H9 (cell line): ENCODE measurements at regions not wholly inside any gene's neighbourhood (a gene's known extent, or its start where the extent isn't known, plus 50 kb on each side); places are given as distances from the start of the nearest gene placed in this dataset.

Experiments used
- DNase-seq: peaks from one replicate; pipeline ENCODE4 v3.0.0-alpha.2; 2017
- H2AFZ ChIP-seq: one replicate; pipeline ENCODE4 v1.6.1; 2013; ENCODE audit warnings: mild to moderate bottlenecking, low read length, control low read depth, moderate library complexity
- H2AK5ac ChIP-seq: 2 replicates; pipeline ENCODE4 v1.6.1; 2013; ENCODE audit warnings: low read length, control low read depth, mixed read lengths; ENCODE audit not compliant: insufficient read length
- H2BK120ac ChIP-seq: one replicate; pipeline ENCODE4 v1.6.1; 2013; ENCODE audit warnings: low read depth, mild to moderate bottlenecking, low read length, control low read depth, inconsistent platforms; ENCODE audit not compliant: poor library complexity, severe bottlenecking
- H2BK12ac ChIP-seq: 2 replicates; pipeline ENCODE4 v1.6.1; 2013; ENCODE audit warnings: low read length, control low read depth, mixed read lengths, low read depth; ENCODE audit not compliant: insufficient read length
- H2BK15ac ChIP-seq: 2 replicates; pipeline ENCODE4 v1.6.1; 2013; ENCODE audit warnings: low read depth, low read length, control low read depth
- H2BK20ac ChIP-seq: one replicate; pipeline ENCODE4 v1.6.1; 2013; ENCODE audit warnings: low read depth, mild to moderate bottlenecking, low read length, control low read depth, inconsistent platforms; ENCODE audit not compliant: poor library complexity, severe bottlenecking
- H2BK5ac ChIP-seq: 2 replicates; pipeline ENCODE4 v1.6.1; 2013; ENCODE audit warnings: low read length, control low read depth, mixed read lengths; ENCODE audit not compliant: insufficient read length
- H3K14ac ChIP-seq: 2 replicates; pipeline ENCODE4 v1.6.1; 2013; ENCODE audit warnings: low read length, control low read depth; ENCODE audit not compliant: insufficient read depth
- H3K18ac ChIP-seq: 2 replicates; pipeline ENCODE4 v1.6.1; 2013; ENCODE audit warnings: low read depth, mild to moderate bottlenecking, mixed read lengths, low read length, control low read depth; ENCODE audit not compliant: insufficient read length
- H3K23ac ChIP-seq: 2 replicates; pipeline ENCODE4 v1.6.1; 2013; ENCODE audit warnings: low read length, control low read depth, mixed read lengths, low read depth; ENCODE audit not compliant: insufficient read length
- H3K23me2 ChIP-seq: 2 replicates; pipeline ENCODE4 v1.6.1; 2013; ENCODE audit warnings: low read depth, mild to moderate bottlenecking, mixed read lengths, low read length, control low read depth; ENCODE audit not compliant: insufficient read length, poor library complexity, severe bottlenecking
- H3K27ac ChIP-seq: 2 replicates; pipeline ENCODE4 v1.5.1; 2013; ENCODE audit warnings: low read length, control low read depth, mixed read lengths, low read depth; ENCODE audit not compliant: insufficient read length
- H3K27me3 ChIP-seq: 2 replicates; pipeline ENCODE4 v1.6.1; 2013; ENCODE audit warnings: low read length, control low read depth, inconsistent platforms; ENCODE audit not compliant: insufficient read depth
- H3K4ac ChIP-seq: 2 replicates; pipeline ENCODE4 v1.6.1; 2013; ENCODE audit warnings: low read depth, mild to moderate bottlenecking, control low read depth, inconsistent platforms, low read length, moderate library complexity
- H3K4me1 ChIP-seq: 2 replicates; pipeline ENCODE4 v1.6.1; 2013; ENCODE audit warnings: low read length, control low read depth, inconsistent platforms; ENCODE audit not compliant: insufficient read depth
- H3K4me2 ChIP-seq: 2 replicates; pipeline ENCODE4 v1.6.1; 2013; ENCODE audit warnings: low read length, control low read depth, mixed read lengths; ENCODE audit not compliant: insufficient read length, insufficient read depth
- H3K56ac ChIP-seq: 2 replicates; pipeline ENCODE4 v1.6.1; 2013; ENCODE audit warnings: low read depth, mild to moderate bottlenecking, mixed read lengths, low read length, control low read depth; ENCODE audit not compliant: insufficient read length
- H3K79me1 ChIP-seq: 2 replicates; pipeline ENCODE4 v1.6.1; 2013; ENCODE audit warnings: low read depth, mild to moderate bottlenecking, moderate library complexity, low read length, control low read depth, inconsistent platforms; ENCODE audit not compliant: insufficient read depth, poor library complexity, severe bottlenecking
- H3K79me2 ChIP-seq: 2 replicates; pipeline ENCODE4 v1.6.1; 2013; ENCODE audit warnings: low read length, control low read depth, inconsistent platforms; ENCODE audit not compliant: insufficient read depth
- H3K9ac ChIP-seq: 2 replicates; pipeline ENCODE4 v1.6.1; 2013; ENCODE audit warnings: low read length, control low read depth, mixed read lengths; ENCODE audit not compliant: insufficient read length; ENCODE audit errors: extremely low read depth
- H3K9me3 ChIP-seq: one replicate; pipeline ENCODE4 v1.6.1; 2013; ENCODE audit warnings: low read depth, low read length, inconsistent platforms; ENCODE audit not compliant: control insufficient read depth
- H3T11ph ChIP-seq: one replicate; pipeline ENCODE4 v1.6.1; 2013; ENCODE audit warnings: mild to moderate bottlenecking, low read length, control low read depth, inconsistent platforms
- H4K20me1 ChIP-seq: one replicate; pipeline ENCODE4 v1.6.1; 2013; ENCODE audit not compliant: control insufficient read depth, insufficient read length, insufficient read depth
- H4K5ac ChIP-seq: 2 replicates; pipeline ENCODE4 v1.6.1; 2013; ENCODE audit warnings: low read depth, mild to moderate bottlenecking, mixed read lengths, low read length, control low read depth; ENCODE audit not compliant: insufficient read length
- H4K8ac ChIP-seq: replicated peaks from 2 replicates; pipeline ENCODE4 v1.6.1; 2013; ENCODE audit warnings: low read length, control low read depth, mixed read lengths, low read depth; ENCODE audit not compliant: insufficient read length
- H4K91ac ChIP-seq: 2 replicates; pipeline ENCODE4 v1.6.1; 2013; ENCODE audit warnings: low read depth, mild to moderate bottlenecking, moderate library complexity, mixed read lengths, low read length, control low read depth; ENCODE audit not compliant: insufficient read length
- H3K27ac Mint-ChIP-seq, 3 experiments: 2 replicates in 2 of 3; 3 replicates in 1 of 3; pipeline ENCODE4 v1.8.0; 2020 to 2021; ENCODE audit warnings: mixed read lengths in 3 of 3, mild to moderate bottlenecking in 1 of 3, moderate library complexity in 1 of 3
- H3K27me3 Mint-ChIP-seq: 2 replicates; pipeline ENCODE4 v1.8.0; 2021; ENCODE audit warnings: low read depth, mild to moderate bottlenecking, moderate library complexity, mixed read lengths
- H3K36me3 Mint-ChIP-seq, 3 experiments: 2 replicates in 2 of 3; 3 replicates in 1 of 3; pipeline ENCODE4 v1.8.0; 2020 to 2021; ENCODE audit warnings: low read depth in 3 of 3, mixed read lengths in 3 of 3; ENCODE audit not compliant: insufficient read depth in 1 of 3
- H3K4me1 Mint-ChIP-seq, 2 experiments: 2 replicates each; pipeline ENCODE4 v1.8.0; 2020; ENCODE audit warnings: mixed read lengths in 2 of 2
- H3K4me3 Mint-ChIP-seq, 2 experiments: 2 replicates in 1 of 2; 3 replicates in 1 of 2; pipeline ENCODE4 v1.8.0; 2020 to 2021; ENCODE audit warnings: mild to moderate bottlenecking in 2 of 2, mixed read lengths in 2 of 2, moderate library complexity in 1 of 2
- H3K9me3 Mint-ChIP-seq, 2 experiments: 2 replicates in 1 of 2; 3 replicates in 1 of 2; pipeline ENCODE4 v1.8.0; 2020; ENCODE audit warnings: mild to moderate bottlenecking in 2 of 2, mixed read lengths in 2 of 2, moderate library complexity in 1 of 2
- WGBS: extraction: QIAGEN DNeasy Blood & Tissue Kit; methylation state at CpG from one replicate; pipeline ENCODE4 v1.1.7; 2013; ENCODE audit warnings: missing lambda C conversion rate, low lambda C conversion rate, mixed read lengths; ENCODE audit not compliant: insufficient read length; ENCODE audit errors: extremely low coverage; 5-methylcytosine and 5-hydroxymethylcytosine counted together
- TF ChIP-seq, protein P1 (sequence below): fragments of 200-600 bp; sonication (generic); conservative IDR thresholded peaks from 3 replicates; pipeline ENCODE4 v1.8.0; 2021; ENCODE audit warnings: antibody characterized with exemption, mild to moderate bottlenecking

DNA sequence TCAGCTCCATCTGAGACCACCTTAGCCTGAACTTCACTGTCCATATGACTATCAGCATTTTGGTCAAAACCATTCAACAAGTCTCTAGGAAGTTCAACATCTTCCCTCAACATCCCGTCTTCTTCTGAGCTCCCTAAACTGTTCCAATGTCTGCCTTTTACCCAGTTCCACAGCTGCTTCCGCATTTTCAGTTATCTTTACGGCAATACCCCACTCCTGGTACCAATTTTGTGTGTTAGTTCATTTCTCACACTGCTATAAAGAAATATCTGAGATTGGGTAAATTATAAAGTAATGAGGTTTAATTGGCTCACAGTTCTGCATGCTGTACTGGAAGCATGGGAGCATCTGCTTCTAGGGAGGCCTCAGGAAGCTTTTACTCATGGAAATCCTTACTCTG is 771.2 kb downstream of the SLITRK6 start:
- no peak overlapping the region for H3T11ph ChIP-seq

More for the DNA sequence above, 771.2 kb downstream of the SLITRK6 start:
- Histone ChIP-seq H2AK5ac (no peak overlapping the region), H2BK5ac (no peak overlapping the region), H4K91ac (no peak overlapping the region), H4K8ac (no peak overlapping the region), H4K20me1 (no peaks in the 10 kb centered on the region), H3K14ac (no peak overlapping the region), H4K5ac (no peak overlapping the region), H3K27ac (no peak overlapping the region), H3K4me1 (no peaks in the 10 kb centered on the region), H3K79me2 (no peaks in the 10 kb centered on the region), H2BK120ac (no peak overlapping the region), H3K9me3 (peaks cover 12% of the 10 kb centered on the region), H3K56ac (no peak overlapping the region), H3K18ac (no peak overlapping the region), H3K79me1 (no peaks in the 10 kb centered on the region), H3K23me2 (no peaks in the 10 kb centered on the region), H3K9ac (no peak overlapping the region), H3K4me2 (no peak overlapping the region), H3K4ac (no peak overlapping the region), H2AFZ (no peak overlapping the region), H2BK12ac (no peak overlapping the region), H3K23ac (no peak overlapping the region), H2BK15ac (no peak overlapping the region), H2BK20ac (no peak overlapping the region), H3K27me3 (no peaks in the 10 kb centered on the region)
- TF ChIP-seq, protein P1, sequence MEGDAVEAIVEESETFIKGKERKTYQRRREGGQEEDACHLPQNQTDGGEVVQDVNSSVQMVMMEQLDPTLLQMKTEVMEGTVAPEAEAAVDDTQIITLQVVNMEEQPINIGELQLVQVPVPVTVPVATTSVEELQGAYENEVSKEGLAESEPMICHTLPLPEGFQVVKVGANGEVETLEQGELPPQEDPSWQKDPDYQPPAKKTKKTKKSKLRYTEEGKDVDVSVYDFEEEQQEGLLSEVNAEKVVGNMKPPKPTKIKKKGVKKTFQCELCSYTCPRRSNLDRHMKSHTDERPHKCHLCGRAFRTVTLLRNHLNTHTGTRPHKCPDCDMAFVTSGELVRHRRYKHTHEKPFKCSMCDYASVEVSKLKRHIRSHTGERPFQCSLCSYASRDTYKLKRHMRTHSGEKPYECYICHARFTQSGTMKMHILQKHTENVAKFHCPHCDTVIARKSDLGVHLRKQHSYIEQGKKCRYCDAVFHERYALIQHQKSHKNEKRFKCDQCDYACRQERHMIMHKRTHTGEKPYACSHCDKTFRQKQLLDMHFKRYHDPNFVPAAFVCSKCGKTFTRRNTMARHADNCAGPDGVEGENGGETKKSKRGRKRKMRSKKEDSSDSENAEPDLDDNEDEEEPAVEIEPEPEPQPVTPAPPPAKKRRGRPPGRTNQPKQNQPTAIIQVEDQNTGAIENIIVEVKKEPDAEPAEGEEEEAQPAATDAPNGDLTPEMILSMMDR: no peak
- WGBS: no CpG with 5 or more reads among the region's 3 CpGs
- no peaks in the 10 kb centered on the region for H3K4me1 Mint-ChIP-seq
- peaks cover 8 to 24% (median 8%) of the 10 kb centered on the region in 3 experiments; a peak in 6 of 7 replicates for H3K36me3 Mint-ChIP-seq
- no peaks in the 10 kb centered on the region for H3K27me3 Mint-ChIP-seq
- no peak overlapping the region for H3K27ac Mint-ChIP-seq
- H3K9me3 Mint-ChIP-seq: peaks cover 19 to 23% of the 10 kb centered on the region in 2 experiments
- no peak overlapping the region for H3K4me3 Mint-ChIP-seq
- DNase-seq: no peak
